Stimulated activated CD4-positive, alpha-beta T cell treated with anti-CD3 and anti-CD28 coated beads, Interleukin-4, amount 100 ng/mL, for 24 hours (primary cell): ENCODE measurements at regions not wholly inside any gene's neighbourhood (a gene's known extent, or its start where the extent isn't known, plus 50 kb on each side); places are given as distances from the start of the nearest gene placed in this dataset.

Experiments used
- DNase-seq: peaks from one replicate; pipeline ENCODE4 v3.0.0-alpha.2; 2020

- no peak for DNase-seq
Observed at GRCh38 chr5:4981608-4982007, 158.5 kb upstream of the ADAMTS16 start.

DNA sequence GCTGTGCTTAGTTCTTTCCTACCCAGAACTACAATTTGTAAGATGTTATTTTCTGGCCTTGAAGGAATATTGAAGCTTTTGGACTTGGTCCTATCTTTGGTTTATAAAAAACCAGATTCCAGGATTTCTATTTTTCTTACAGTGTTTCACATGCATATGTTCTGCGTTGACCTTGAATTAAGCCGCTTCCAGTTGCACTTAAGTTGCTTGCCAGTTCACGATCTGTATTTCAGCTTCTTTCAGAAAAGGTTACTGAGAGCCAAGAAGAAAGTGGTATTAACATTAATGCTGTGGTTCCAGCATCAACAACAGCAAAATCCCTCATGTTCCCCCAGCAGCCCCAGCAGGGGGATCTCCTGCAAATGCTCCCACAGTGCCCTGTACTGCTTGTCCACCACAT lies 156.4 kb upstream of the ADAMTS16 start:
- no peak for DNase-seq

DNA sequence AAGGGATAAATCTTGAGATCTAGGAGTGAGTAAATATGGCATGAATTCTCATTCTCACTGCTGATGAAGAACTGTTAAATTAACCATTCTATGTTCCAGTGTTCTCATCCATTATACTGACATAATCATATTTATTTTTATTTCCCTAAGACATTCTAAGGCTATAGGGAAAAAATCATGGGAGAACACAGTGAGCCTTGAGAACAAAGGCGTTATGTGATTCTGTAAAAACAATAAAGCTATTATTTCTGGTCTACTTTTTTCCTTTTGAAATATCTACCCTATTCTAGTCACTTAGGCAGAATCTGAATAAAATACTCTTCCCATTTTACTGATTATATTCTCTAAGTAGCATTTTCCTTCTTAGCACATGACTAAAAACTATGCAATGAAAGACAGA lies 155.7 kb upstream of the ADAMTS16 start:
- no peak for DNase-seq

DNA sequence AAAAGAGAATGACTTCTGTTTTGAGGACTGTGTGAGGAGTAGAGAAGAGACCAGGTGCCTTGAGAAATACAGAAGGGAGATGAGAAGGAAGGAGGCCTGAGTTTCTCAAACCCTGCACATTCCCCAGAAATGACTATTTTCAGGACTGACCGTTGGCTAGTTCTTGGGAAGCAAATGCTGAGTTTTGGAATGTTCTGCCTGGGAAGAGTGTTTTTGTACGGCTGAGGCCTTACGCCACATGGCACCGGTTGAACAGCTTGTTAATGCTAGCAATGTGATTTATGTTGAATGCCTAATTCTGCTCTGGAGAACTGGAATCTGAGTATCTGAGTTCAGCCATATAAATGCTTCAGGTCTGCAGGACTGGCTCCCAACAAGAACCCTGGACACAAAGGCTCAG lies 152.7 kb upstream of the ADAMTS16 start:
- DNase-seq: no peak

DNA sequence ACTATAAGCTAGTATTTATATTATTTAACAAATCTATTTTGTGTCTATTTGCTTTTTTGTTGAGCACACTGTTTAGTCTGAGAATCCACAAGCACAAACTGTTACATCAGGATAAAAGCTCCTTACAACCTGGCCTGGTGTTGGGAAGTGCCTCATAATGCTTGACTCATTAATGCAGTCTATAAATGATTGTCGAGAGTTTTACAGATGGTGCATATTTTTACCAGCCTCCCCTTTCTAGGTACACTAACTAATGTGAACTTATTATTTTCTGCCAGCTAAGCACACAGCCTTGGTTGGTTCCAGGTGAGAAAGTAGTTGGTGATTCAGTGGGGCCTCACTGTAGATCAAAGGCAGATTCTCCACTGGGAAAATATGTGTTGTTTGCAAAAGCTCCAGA lies 151.0 kb upstream of the ADAMTS16 start:
- no peak for DNase-seq

- DNase-seq: no peak
Observed at GRCh38 chr5:4990017-4990416, 150.1 kb upstream of the ADAMTS16 start.

DNA sequence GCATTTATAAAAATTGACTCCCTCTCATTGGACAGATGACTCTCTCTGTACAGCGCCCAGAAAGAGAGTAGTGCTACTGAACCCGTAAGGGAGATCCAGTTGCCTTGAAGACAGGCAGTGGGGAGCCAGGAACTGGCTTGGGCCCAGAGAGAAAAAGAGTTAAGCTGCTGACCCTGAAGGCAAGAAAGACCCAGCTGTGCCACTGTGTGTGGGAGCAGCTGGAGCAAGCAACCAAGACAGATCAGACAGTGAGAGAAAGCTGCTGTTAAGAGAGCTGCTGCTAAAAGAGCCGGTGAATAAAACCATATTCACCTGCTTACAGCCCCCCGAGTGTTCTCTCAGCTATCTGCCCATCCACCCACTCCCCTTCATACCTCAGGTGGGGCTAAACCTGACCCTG lies 149.7 kb upstream of the ADAMTS16 start:
- no peak for DNase-seq

- no peak for DNase-seq
Observed at GRCh38 chr5:4991925-4992324, 148.2 kb upstream of the ADAMTS16 start.

DNA sequence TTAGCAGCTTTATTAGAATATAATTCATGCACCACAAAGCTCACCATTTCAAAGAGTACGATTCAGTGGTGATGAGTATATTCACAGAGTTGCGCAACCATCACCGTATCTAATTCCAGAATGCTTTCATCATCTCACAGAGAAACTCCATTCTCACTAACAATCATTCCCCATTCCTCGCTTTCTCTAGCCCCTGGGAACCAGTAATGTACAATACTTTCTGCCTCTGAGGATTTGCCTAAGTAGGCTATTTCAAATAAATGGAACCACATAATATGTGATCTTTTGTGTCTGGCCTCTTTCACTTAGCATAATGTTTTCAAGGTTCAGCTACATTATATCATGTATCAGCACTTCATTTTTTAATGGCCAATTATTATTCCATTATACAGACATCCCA lies 145.1 kb upstream of the ADAMTS16 start:
- no peak for DNase-seq

GRCh38 chr5:5005353-5005752 lies 134.8 kb upstream of the ADAMTS16 start:
- no peak for DNase-seq

DNA sequence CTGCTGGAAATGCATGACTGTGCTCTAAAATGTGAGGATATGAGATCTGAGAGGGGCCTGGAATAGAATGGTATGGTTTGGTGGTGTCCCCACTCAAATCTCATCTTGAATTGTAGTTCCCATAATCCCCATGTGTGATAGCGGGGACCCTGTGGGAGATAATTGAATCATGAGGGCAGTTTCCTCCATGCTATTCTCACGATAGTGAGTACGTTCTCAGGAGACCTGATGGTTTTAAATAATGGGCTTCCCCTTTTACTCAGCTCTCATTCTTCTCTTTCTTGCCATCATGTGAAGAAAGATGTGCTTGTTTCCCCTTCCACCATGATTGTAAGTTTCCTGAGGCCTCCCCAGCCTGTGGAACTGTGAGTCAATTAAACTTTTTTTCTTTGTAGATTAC lies 133.6 kb upstream of the ADAMTS16 start:
- DNase-seq: no peak

- no peak for DNase-seq
Observed at GRCh38 chr5:5009240-5009639, 130.9 kb upstream of the ADAMTS16 start.

DNA sequence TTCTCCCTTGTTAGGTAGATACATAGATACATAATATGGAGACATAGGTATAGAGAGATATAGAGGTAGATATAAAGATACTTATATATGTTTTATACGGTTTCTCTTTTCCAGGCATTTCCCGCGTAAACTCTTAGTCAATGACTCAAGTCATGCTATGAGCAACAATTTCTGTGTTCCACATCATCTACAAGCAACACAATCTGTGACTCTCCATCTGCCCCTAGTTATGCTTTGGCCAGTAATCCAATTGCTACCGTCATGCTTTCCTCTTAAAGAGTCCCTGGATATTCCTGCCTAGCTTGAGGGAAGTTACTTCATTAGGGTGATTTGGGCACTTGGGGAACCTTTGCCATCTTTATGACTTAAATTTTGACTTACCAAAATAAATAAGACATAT lies 129.0 kb upstream of the ADAMTS16 start:
- DNase-seq: no peak

DNA sequence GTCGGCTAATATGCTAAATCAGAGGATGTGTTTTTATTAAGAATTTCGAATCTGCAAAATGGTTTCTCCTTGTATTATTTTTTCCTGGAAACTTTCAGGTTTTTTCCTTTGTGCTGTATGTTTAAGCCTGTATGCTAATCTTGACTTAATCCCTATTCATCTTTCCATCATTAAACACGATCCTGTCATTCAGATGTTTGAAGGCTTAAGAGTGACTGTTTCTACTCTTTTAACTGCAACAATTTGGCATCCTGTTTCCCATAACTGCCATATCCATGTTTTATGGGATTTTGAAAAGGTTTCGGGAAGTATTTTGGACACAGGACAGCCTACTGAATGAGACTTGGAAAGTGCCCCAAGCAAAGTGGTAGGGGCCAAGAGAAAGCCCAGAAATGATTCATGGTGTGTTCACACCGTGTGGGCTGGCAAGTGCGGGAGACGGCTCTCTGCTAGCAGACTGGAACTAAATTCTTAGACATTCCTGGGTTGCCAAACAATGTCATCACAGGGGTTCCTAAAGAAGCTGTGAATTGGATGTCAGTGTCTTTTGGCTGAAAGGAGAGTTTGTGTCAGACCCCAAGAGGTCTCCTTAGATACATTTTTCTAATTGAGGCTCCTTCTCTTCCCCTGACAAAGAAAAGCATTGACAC lies 125.4 kb upstream of the ADAMTS16 start:
- no peak for DNase-seq

DNA sequence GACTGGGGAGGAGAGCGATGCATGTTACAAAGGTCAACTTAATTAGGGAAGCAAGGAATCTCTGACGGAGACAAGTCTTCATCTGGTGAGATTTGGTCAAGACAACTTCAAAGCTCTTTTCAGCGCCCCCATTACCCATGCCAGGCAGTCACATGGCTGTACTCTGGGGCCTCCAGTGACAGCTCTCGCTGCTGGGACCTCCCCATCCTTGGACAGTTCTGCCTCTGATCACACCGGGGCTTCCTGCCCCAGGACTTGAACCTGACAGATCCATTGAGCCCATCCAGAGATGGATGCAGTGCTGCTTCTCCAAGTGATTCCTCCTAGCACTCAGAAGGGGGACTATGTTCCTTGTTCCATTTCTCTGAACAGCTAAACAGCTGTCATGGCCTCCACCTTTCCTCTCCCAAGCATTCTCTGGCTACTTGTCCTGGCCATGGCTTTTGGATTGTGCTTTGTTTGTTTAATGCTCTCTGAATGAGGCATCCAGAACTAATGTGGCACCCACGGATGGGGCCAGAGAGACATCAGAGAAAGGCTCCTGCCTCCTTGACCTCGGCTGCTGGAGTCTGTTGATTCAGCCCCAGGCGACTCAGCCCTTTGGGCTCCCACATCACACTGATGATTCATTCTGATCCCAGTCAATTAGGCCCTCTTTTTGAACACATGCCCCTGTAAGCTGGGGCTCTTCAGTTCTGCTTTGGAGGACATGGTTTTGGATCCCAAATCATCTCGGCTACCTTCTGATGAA lies 122.1 kb upstream of the ADAMTS16 start:
- no peak for DNase-seq

- DNase-seq: no peak
Observed at GRCh38 chr5:5018578-5018970, 121.6 kb upstream of the ADAMTS16 start.

DNA sequence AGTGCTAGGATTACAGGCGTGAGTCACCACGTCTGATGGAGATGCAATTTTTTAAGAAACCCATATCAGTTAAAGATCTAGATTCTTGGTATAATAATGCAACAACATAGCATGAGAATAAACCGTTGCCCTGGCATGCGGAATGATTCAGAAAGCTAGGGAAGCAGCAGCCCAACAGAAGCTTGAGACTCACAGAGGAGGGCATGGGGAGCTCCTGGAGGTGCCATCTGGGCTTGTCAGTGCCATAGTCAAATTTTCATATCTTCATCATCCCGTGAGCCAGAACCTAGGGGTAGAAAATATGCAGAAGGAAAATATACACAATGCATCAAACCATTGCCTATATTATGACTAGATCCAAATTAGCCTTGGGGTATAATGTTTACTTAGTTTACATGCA lies 118.7 kb upstream of the ADAMTS16 start:
- no peak for DNase-seq

DNA sequence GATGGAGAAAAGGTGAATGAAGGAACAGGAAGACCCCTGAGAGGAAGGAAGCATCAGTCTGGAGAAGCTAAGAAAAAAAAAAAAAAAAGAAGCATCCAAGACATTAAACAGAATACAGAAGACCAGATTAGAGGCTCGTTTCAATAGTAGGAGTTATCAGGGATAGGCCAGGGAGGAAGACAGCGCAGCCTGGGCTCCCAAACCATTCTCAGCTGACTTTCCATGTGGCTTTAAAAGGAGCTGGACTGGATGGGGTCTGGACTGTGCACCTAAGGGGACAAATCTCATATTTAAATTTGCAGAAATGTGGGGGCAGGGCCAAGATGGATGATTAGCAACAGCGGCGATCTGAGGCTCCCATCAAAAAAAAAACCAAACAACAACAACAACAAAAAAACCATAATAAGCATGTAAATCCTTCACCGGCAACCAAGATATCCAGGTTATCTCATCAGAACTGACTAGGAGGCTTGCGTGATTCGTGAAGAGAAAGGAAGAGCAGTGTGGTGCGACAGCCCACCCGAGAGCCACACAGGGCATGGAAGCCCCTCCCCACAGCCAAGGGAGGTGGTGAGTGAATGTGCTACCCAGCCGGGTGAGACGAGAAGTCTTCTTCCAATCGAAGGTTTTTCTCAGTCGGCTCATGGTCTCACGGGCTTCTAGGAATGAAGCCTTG lies 114.9 kb upstream of the ADAMTS16 start:
- no peak for DNase-seq

GRCh38 chr5:5025774-5026408 lies 114.2 kb upstream of the ADAMTS16 start:
- no peak for DNase-seq

- DNase-seq: no peak
Observed at GRCh38 chr5:5026409-5026785, 113.7 kb upstream of the ADAMTS16 start.

GRCh38 chr5:5031665-5032064 lies 108.5 kb upstream of the ADAMTS16 start:
- DNase-seq: no peak

DNA sequence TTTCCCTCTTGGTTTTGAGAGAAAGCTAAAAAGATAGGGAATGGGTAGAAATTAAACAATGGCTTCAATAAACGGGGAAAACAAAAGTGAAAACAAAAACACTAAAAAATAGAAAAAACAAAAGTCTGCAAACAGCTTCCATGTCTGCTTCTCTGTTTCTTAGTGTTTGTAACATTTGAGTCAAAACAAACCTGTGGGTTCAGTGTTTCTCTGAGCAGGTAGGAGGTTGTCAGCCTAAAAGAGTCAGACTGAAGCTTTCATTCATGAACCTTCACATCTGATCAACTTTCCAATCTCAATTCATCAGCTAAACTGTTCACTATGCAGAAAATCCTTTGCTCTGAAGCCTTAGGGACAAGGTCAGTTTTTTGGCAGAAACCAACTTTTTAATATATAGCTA lies 102.5 kb upstream of the ADAMTS16 start:
- DNase-seq: no peak

DNA sequence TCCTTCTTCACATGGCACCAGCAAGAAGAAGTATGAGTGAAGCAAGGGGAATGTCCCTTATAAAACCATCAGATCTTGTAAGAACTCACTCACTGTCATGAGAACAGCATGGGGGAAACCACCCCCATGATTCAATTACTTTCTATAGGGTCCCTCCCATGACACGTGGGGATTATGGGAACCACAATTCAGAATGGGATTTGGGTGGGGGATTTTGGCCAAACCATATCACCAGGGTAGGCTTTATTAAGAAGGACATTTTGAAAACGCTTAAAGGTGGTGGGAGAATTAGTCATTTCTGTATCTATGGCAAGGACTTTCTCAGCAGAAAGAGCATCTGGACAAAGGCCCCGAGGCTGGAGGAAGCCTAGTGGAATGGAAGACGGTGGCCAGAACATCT lies 100.2 kb upstream of the ADAMTS16 start:
- DNase-seq: no peak

DNA sequence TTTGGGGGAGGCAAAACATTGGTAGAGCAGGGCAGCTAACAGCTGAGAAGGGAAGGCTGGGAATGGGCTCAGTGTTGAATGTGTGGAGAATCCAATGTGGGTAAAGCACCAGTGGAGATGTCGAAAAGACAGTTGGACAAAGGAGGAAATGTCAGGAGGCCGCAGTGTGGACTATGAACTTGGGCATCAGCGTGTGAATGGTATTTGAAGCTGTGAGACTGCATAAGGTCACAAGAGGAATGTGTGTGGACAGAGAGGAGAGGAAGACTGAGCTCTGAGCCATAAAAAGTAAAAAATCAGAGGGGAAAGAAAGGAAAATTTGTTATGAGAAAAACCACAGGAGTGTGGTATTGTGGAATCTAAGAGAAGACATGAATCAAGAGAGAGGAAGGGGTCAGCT lies 99.4 kb upstream of the ADAMTS16 start:
- DNase-seq: no peak
